Kidney (tissue), 13 donors: ENCODE measurements at regions not wholly inside any gene's neighbourhood (a gene's known extent, or its start where the extent isn't known, plus 50 kb on each side); places are given as distances from the start of the nearest gene placed in this dataset.

Experiments used
- DNase-seq, 5 donors: peaks; one replicate each; pipeline ENCODE4 v3.0.0-alpha.2; 2013 to 2020
- FAIRE-seq: peaks from 2 replicates; lab custom pipeline; 2012; peaks lifted over from hg19 to GRCh38; lab: Jason Lieb, UNC
- H3K27ac ChIP-seq, 2 donors: one replicate each; pipeline ENCODE4 v1.7.0; 2013; ENCODE audit warnings: low read depth in 2 of 2, low read length in 2 of 2, inconsistent platforms in 1 of 2
- H3K27me3 ChIP-seq: one replicate; pipeline ENCODE4 v1.7.1; 2013; ENCODE audit warnings: low read length, inconsistent platforms; ENCODE audit not compliant: control insufficient read depth, insufficient read depth
- H3K36me3 ChIP-seq, 3 donors: one replicate each; pipeline versions ENCODE4 v1.7.0 to v1.7.1; 2013; ENCODE audit warnings: low read length in 3 of 3, control low read depth in 1 of 3, inconsistent platforms in 1 of 3; ENCODE audit not compliant: insufficient read depth in 3 of 3, control insufficient read depth in 2 of 3
- H3K4me1 ChIP-seq, 3 donors: one replicate each; pipeline versions ENCODE4 v1.7.0 to v1.7.1; 2013; ENCODE audit warnings: low read length in 3 of 3, inconsistent platforms in 1 of 3, low read depth in 1 of 3; ENCODE audit not compliant: control insufficient read depth in 2 of 3, insufficient read depth in 2 of 3
- H3K4me3 ChIP-seq, 3 donors: one replicate each; pipeline versions ENCODE4 v1.7.0 to v1.8.1; 2013; ENCODE audit warnings: low read length in 3 of 3, control low read depth in 1 of 3, inconsistent platforms in 1 of 3
- H3K9ac ChIP-seq, 3 donors: one replicate each; pipeline versions ENCODE4 v1.7.0 to v1.7.1; 2013; ENCODE audit warnings: low read length in 3 of 3, control low read depth in 1 of 3, inconsistent platforms in 1 of 3
- H3K9me3 ChIP-seq, 3 donors: one replicate each; pipeline versions ENCODE4 v1.7.0 to v1.7.1; 2013; ENCODE audit warnings: low read length in 3 of 3, control low read depth in 1 of 3, inconsistent platforms in 1 of 3; ENCODE audit not compliant: control insufficient read depth in 2 of 3, insufficient read depth in 1 of 3
- CTCF ChIP-seq: IDR thresholded peaks from 3 replicates; pipeline ENCODE4 v1.5.1; 2012; ENCODE audit warnings: mild to moderate bottlenecking, moderate library complexity, borderline replicate concordance; ENCODE audit not compliant: insufficient read depth; ENCODE audit errors: extremely low read depth
- intact Hi-C: fragments of 100-400 bp; cut with DNase I; formaldehyde crosslinking; loops from one replicate; pipeline ENCODE4 v1.11.1; 2022
- donor health status: control.
- donor health status: control.
- donor health status: control.
- donor health status: control.
- donor health status: control.
- donor health status: DM: yes; HTN: yes; CAD: no.
- donor health status: Normal renal cell carcinoma (clear cell type).

GRCh38 chr5:159426694-159427093, 96.4 kb upstream of the IL12B start:
- Histone ChIP-seq H3K9me3 (no peaks in the 10 kb centered on the region), H3K4me1 (no peaks in the 10 kb centered on the region), H3K4me3 (no peak overlapping the region), H3K27ac (no peak overlapping the region), H3K27me3 (no peaks in the 10 kb centered on the region), H3K9ac (no peak overlapping the region), H3K36me3 (no peaks in the 10 kb centered on the region)
- no peak for TF ChIP-seq CTCF
- intact Hi-C loops: no loop called here
- DNase-seq: no peak
- FAIRE-seq: no peak

GRCh38 chr5:159427180-159428012, 97.1 kb upstream of the IL12B start:
- H3K4me1 ChIP-seq: no peaks in the 10 kb centered on the region
- DNase-seq: no peak
- H3K27ac ChIP-seq: no peak overlapping the region
- H3K36me3 ChIP-seq: no peaks in the 10 kb centered on the region
- intact Hi-C loops: no loop called here
- TF ChIP-seq CTCF: no peak
- H3K9ac ChIP-seq: no peak overlapping the region
- no peaks in the 10 kb centered on the region for H3K9me3 ChIP-seq
- no peak for FAIRE-seq
- no peaks in the 10 kb centered on the region for H3K27me3 ChIP-seq
- H3K4me3 ChIP-seq: no peak overlapping the region

- no peak overlapping the region for H3K4me3 ChIP-seq
- no peaks in the 10 kb centered on the region for H3K36me3 ChIP-seq
- no peaks in the 10 kb centered on the region for H3K9me3 ChIP-seq
- FAIRE-seq: no peak
- no peak for DNase-seq
- H3K4me1 ChIP-seq: no peaks in the 10 kb centered on the region
- H3K9ac ChIP-seq: no peak overlapping the region
- H3K27me3 ChIP-seq: no peaks in the 10 kb centered on the region
- intact Hi-C loops: no loop called here
- TF ChIP-seq CTCF: no peak
- no peak overlapping the region for H3K27ac ChIP-seq
Measured at GRCh38 chr5:159430361-159431012, 100.2 kb upstream of the IL12B start.
